Peyer's patch (tissue), 4 donors: ENCODE measurements at regions not wholly inside any gene's neighbourhood (a gene's known extent, or its start where the extent isn't known, plus 50 kb on each side); places are given as distances from the start of the nearest gene placed in this dataset.

Source experiments
- POLR2A ChIP-seq, 2 donors: fragments of 450-650 bp; IDR thresholded peaks; one replicate each; pipeline ENCODE4 v1.5.1; 2017; ENCODE audit warnings: antibody characterized with exemption in 2 of 2, mild to moderate bottlenecking in 2 of 2, moderate library complexity in 2 of 2
- TF ChIP-seq, protein P1 (sequence below), 6 experiments: fragments of 450-650 bp in 4 of 6; fragments of 200-600 bp in 2 of 6; sonication (generic) in 1 of 6; IDR thresholded peaks; one replicate each; pipeline ENCODE4 v1.5.1; 2017 to 2019; ENCODE audit warnings: antibody characterized with exemption in 6 of 6, mild to moderate bottlenecking in 3 of 6, moderate library complexity in 1 of 6

DNA sequence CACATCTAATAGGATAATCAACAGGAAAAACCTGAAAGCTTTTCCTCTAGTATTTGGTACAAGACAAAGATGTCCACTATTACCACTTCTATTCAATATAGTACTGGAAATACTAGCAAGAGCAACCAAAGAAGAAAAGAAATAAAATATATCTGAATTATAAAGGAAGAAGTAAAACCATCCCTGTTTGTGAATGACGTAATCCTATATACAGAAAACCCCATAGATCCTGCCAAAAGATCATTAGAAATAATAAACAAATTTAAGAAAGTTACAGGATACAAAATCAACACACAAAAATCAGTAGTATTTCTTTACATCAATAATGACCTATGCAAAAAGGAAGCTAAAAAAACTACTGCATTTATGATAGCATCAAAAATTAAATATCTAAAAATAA is 1191.3 kb upstream of the C9orf72 start:
- TF ChIP-seq, protein P1, sequence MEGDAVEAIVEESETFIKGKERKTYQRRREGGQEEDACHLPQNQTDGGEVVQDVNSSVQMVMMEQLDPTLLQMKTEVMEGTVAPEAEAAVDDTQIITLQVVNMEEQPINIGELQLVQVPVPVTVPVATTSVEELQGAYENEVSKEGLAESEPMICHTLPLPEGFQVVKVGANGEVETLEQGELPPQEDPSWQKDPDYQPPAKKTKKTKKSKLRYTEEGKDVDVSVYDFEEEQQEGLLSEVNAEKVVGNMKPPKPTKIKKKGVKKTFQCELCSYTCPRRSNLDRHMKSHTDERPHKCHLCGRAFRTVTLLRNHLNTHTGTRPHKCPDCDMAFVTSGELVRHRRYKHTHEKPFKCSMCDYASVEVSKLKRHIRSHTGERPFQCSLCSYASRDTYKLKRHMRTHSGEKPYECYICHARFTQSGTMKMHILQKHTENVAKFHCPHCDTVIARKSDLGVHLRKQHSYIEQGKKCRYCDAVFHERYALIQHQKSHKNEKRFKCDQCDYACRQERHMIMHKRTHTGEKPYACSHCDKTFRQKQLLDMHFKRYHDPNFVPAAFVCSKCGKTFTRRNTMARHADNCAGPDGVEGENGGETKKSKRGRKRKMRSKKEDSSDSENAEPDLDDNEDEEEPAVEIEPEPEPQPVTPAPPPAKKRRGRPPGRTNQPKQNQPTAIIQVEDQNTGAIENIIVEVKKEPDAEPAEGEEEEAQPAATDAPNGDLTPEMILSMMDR (IDR thresholded peaks at IDR 0.05) = no peak
- TF ChIP-seq POLR2A (IDR thresholded peaks at IDR 0.05) = no peak
